MG63 (cell line): ENCODE measurements at regions not wholly inside any gene's neighbourhood (a gene's known extent, or its start where the extent isn't known, plus 50 kb on each side); places are given as distances from the start of the nearest gene placed in this dataset.

Experiments
- DNase-seq: peaks from one replicate; pipeline ENCODE4 v3.0.0-alpha.2; 2020
- H3K27me3 ChIP-seq: fragments of 250-450 bp; sonication (Bioruptor Pico); 2 replicates; pipeline ENCODE4 v1.5.1; 2020; ENCODE audit warnings: mild to moderate bottlenecking, moderate library complexity
- H3K36me3 ChIP-seq: fragments of 250-450 bp; sonication (Bioruptor Pico); 2 replicates; pipeline ENCODE4 v1.5.1; 2020; ENCODE audit warnings: mild to moderate bottlenecking, moderate library complexity
- H3K4me3 ChIP-seq: fragments of 250-450 bp; sonication (Bioruptor Pico); 2 replicates; pipeline ENCODE4 v1.5.1; 2020; ENCODE audit warnings: mild to moderate bottlenecking, moderate library complexity
- H3K9me3 ChIP-seq: fragments of 250-450 bp; sonication (Bioruptor Pico); 2 replicates; pipeline ENCODE4 v1.5.1; 2020; ENCODE audit warnings: mild to moderate bottlenecking, moderate library complexity

- Histone ChIP-seq H3K27me3 (peaks cover 2% of the 10 kb centered on the region; the same call in 1 of the 2 replicates), H3K4me3 (no peak overlapping the region), H3K9me3 (no peaks in the 10 kb centered on the region), H3K36me3 (no peaks in the 10 kb centered on the region)
- peak; percentile 11 for DNase-seq
These were observed 456.4 kb upstream of the DEPDC1 start for GRCh38 chr1:68953311-68953710.

GRCh38 chr1:68954841-68955240 is 458.0 kb upstream of the DEPDC1 start:
- Histone ChIP-seq H3K9me3 (no peaks in the 10 kb centered on the region), H3K27me3 (no peaks in the 10 kb centered on the region), H3K4me3 (no peak overlapping the region), H3K36me3 (no peaks in the 10 kb centered on the region)
- no peak for DNase-seq

DNA sequence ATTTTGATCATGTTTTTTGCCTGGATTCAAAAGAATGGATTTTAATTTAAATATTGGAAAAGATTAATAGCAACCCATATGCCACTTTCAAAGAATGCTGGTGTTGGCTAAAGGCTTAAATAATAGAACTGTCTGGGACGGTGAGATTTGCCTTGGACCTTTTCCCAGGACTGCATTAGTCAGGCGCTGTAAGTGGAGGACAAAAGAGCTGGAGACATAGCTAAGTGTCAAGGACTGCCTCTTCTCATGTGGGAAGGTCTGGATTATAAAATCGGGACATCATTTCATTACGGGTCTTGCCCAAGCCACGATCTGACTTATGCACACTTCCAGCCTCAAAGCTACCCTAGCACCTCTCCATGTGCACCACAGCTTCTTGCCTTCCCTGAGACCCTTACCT is 458.5 kb upstream of the DEPDC1 start:
- H3K9me3 ChIP-seq: no peaks in the 10 kb centered on the region
- H3K4me3 ChIP-seq: no peak overlapping the region
- DNase-seq: peak; percentile 71
- no peaks in the 10 kb centered on the region for H3K36me3 ChIP-seq
- H3K27me3 ChIP-seq: no peaks in the 10 kb centered on the region

DNA sequence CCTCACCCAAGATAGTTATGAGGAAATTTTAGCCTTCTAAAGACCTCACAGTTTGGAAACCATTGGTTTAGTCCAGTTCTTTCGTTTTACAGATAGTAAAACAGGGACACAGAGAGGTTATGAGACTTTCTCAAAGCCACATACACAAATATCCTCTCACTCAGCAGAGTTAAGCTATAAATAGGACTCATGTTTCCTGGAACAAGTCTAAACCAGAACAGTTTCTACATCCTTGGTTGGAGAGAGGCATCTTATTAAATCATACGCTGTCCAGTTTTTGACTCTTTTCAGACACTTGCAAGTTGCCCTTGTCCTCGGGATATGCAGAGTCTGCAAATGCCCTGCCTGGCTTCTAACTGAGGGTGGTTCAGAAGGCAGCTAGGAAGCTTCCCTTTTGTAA is 462.1 kb upstream of the DEPDC1 start:
- no peak for DNase-seq
- H3K27me3 ChIP-seq: no peaks in the 10 kb centered on the region
- H3K36me3 ChIP-seq: no peaks in the 10 kb centered on the region
- H3K4me3 ChIP-seq: no peak overlapping the region
- H3K9me3 ChIP-seq: no peaks in the 10 kb centered on the region

DNA sequence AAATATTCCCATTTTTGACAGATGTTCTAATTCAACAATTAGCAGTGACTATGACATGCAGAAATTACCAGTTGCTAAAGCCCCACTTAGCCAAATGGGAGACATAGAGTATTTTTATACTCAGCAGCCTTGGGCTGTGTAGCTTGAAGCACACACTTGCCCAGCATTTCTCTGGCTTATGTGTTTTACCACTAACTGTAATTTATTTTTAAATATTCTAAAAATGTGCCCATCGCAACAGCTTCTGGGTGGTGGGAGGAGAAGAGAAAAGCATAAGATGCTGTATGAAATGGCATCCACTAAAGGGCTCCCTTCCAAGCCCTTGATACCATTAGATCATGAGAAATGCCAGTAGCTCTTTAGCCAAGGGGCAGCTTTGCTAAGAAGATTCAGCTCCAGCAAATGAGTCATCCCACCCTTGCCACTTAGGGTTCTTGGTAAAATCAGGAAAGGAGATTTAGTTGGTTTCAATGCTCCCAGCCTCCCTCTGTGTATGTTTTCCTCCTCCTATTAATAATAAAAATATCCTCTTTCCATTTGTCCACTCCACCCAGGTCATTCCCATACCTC is 462.7 kb upstream of the DEPDC1 start:
- Histone ChIP-seq H3K4me3 (no peak overlapping the region), H3K36me3 (no peaks in the 10 kb centered on the region), H3K9me3 (no peaks in the 10 kb centered on the region), H3K27me3 (no peaks in the 10 kb centered on the region)
- DNase-seq: peak; percentile 65

- no peak for DNase-seq
- Histone ChIP-seq H3K4me3 (no peak overlapping the region), H3K36me3 (no peaks in the 10 kb centered on the region), H3K9me3 (no peaks in the 10 kb centered on the region), H3K27me3 (no peaks in the 10 kb centered on the region)
These were observed 464.3 kb upstream of the DEPDC1 start for GRCh38 chr1:68961143-68961542.

- H3K36me3 ChIP-seq: no peaks in the 10 kb centered on the region
- H3K27me3 ChIP-seq: no peaks in the 10 kb centered on the region
- no peak overlapping the region for H3K4me3 ChIP-seq
- no peaks in the 10 kb centered on the region for H3K9me3 ChIP-seq
- peak; percentile 11 for DNase-seq
These were observed 466.5 kb upstream of the DEPDC1 start for GRCh38 chr1:68963353-68963752.

GRCh38 chr1:68969441-68969840 is 472.6 kb upstream of the DEPDC1 start:
- Histone ChIP-seq H3K36me3 (no peaks in the 10 kb centered on the region), H3K9me3 (no peaks in the 10 kb centered on the region), H3K4me3 (no peak overlapping the region), H3K27me3 (no peaks in the 10 kb centered on the region)
- no peak for DNase-seq

GRCh38 chr1:68970571-68970970 is 473.7 kb upstream of the DEPDC1 start:
- H3K9me3 ChIP-seq: no peaks in the 10 kb centered on the region
- no peak for DNase-seq
- H3K4me3 ChIP-seq: no peak overlapping the region

DNA sequence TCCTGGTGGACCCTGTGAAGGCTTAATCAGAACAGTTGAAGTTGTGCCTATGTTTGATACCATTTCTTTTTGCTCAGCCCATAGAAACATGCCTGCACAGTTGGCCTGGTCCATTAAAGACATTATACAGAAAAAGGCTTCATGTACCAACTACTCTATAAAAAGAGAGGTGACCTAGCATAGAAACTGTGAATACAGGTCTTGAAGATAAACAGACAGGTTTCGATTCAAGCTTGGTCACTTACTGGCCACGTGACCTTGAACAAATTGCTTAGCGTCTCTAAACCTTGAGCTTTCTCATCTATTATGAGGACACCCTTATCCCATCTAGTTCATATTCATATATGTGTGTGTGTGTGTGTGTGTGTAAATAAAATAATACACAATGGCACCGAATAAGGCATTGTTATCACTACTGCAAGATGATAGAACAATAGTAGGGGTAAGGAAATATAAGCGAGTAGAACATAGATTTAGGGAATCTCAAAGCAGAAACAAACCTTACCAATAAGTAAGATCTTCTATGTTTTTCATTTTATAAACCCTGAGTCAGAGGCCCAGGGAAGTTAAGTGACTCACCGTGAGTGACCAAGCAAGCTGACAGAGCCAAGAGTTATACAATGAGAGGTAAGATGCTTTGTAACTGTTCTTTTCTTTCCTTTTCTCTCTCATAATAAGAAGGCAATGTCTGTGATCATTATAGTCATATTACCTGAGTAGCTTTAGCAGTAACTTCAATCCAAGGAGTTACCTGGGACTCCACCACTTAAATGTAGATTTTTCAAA is 476.8 kb upstream of the DEPDC1 start:
- Histone ChIP-seq H3K36me3 (no peaks in the 10 kb centered on the region), H3K9me3 (no peaks in the 10 kb centered on the region), H3K27me3 (no peaks in the 10 kb centered on the region), H3K4me3 (no peak overlapping the region)
- peak; percentile 44 for DNase-seq

More at GRCh38 chr1:68970571-68970970, 473.7 kb upstream of the DEPDC1 start:
- Histone ChIP-seq H3K36me3 (no peaks in the 10 kb centered on the region), H3K27me3 (no peaks in the 10 kb centered on the region)

DNA sequence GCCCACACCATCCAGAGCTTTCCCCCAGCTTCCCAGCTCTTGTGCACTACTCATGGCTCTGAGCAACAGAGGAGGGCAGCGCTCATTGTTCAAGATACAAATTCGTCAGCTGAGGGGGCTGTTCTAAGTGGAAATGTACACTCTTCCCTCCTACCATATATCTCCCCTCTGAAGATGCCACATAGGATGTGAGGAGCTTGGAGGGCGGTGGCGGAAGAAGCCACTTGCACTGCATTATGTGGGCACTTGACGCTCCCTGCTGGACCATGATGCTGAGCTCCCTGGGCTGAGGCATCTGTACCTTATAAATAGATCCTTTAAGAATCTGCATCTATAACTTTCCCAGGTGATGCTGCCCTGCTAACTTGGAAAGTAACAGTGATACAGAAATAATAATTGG is 477.6 kb upstream of the DEPDC1 start:
- Histone ChIP-seq H3K4me3 (no peak overlapping the region), H3K36me3 (no peaks in the 10 kb centered on the region), H3K9me3 (no peaks in the 10 kb centered on the region), H3K27me3 (no peaks in the 10 kb centered on the region)
- DNase-seq: no peak

- Histone ChIP-seq H3K36me3 (no peaks in the 10 kb centered on the region), H3K27me3 (no peaks in the 10 kb centered on the region), H3K4me3 (no peak overlapping the region), H3K9me3 (no peaks in the 10 kb centered on the region)
- DNase-seq: no peak
These were observed 478.5 kb upstream of the DEPDC1 start for GRCh38 chr1:68975212-68975933.

DNA sequence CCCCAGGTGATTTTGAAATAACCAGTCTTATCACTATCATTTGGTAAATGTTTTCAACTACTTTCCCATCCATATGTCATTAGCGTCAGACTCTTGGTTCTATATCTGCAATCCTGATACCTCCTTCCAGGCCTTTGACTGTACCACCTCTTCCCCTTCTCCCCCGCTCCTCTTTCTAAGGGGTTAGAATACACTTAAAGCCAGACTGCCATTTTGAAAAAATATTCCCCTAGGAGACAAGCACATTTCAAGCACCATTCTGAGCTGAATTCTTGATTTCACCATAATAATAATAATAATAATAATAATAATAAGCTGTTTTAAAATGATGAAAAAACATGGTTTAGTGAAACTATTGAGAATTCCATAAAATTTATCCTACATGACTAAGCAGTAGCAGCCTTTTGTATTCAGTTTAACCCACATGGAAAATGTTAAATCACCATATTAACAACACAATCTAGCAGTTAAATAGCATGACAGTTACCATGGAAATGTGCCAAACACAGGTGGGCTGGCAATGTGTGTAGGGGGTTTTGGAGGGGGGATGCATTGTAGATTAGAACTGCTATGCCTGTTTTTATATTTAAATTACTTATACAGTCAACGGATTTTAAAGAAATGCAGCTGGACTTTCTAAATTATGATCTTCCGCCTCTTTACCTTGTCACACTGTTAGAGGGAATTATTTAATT is 480.2 kb upstream of the DEPDC1 start:
- H3K9me3 ChIP-seq: no peaks in the 10 kb centered on the region
- H3K36me3 ChIP-seq: no peaks in the 10 kb centered on the region
- no peaks in the 10 kb centered on the region for H3K27me3 ChIP-seq
- no peak for DNase-seq
- no peak overlapping the region for H3K4me3 ChIP-seq

GRCh38 chr1:68979891-68980290 is 483.0 kb upstream of the DEPDC1 start:
- no peaks in the 10 kb centered on the region for H3K9me3 ChIP-seq
- H3K4me3 ChIP-seq: no peak overlapping the region
- no peaks in the 10 kb centered on the region for H3K36me3 ChIP-seq
- H3K27me3 ChIP-seq: no peaks in the 10 kb centered on the region
- no peak for DNase-seq

DNA sequence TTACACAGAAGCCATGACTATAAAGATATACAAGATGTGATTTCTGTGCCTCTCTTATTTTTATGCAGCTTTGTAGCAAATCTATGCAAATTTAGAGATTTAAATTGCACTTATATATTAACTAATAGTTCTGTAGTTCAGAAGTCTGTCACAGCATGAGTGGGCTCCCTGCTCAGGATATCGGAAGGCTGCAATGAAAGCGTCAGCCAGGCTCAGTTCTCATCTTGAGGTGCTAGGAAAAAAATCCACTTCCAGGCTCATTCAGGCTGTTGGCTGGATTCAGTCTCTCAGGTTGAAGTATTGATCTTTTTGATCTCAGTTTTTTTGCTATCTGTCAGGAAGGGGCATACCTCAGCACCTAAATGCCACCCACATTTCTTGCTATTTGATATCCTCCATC is 487.4 kb upstream of the DEPDC1 start:
- DNase-seq: no peak
- no peaks in the 10 kb centered on the region for H3K9me3 ChIP-seq
- no peaks in the 10 kb centered on the region for H3K36me3 ChIP-seq
- no peaks in the 10 kb centered on the region for H3K27me3 ChIP-seq
- no peak overlapping the region for H3K4me3 ChIP-seq

DNA sequence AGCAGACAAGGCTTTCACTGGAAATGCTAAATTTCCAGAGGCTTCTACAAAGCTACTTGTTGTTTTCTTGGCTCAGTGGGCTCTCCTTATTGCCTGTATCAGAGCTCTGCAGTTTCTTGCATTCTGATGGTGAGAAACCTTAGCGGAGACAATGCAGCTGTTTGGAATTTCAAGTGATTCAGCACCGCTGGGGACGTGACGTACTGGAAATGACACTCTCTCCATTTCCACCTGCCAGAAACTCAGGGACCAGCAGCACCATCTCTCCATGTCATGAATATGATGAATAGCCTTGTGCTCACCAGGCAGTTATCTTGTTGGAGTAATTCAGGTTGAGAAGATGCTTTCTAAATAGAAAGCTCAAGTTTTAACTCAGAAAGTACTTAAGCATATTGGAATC is 497.2 kb upstream of the DEPDC1 start:
- DNase-seq: no peak
- Histone ChIP-seq H3K27me3 (no peaks in the 10 kb centered on the region), H3K36me3 (no peaks in the 10 kb centered on the region), H3K4me3 (no peak overlapping the region), H3K9me3 (no peaks in the 10 kb centered on the region)

DNA sequence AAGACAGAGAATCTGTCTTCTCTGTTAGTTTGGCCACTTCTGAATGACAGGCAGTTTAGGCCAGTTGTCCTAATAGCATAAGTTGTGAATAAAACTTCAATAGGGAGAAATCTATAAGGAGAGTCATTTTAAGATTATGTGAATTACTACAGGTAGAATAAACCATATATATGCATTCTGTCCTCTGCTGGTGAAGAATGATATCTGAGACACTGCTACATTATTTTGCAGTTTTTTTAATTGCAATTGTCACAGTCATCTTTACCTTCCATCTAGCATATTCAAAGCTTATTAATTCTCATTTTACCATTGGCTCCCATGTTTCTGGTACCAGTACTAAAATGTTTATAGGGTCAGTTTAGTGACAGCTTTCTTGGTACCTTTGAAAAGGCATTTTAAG is 519.6 kb upstream of the DEPDC1 start:
- Histone ChIP-seq H3K36me3 (no peaks in the 10 kb centered on the region), H3K9me3 (no peaks in the 10 kb centered on the region), H3K27me3 (no peaks in the 10 kb centered on the region), H3K4me3 (no peak overlapping the region)
- DNase-seq: no peak
